Naive thymus-derived CD4-positive, alpha-beta T cell (primary cell): ENCODE measurements at regions not wholly inside any gene's neighbourhood (a gene's known extent, or its start where the extent isn't known, plus 50 kb on each side); places are given as distances from the start of the nearest gene placed in this dataset.
"Not testable (repeated sequence)": the region's sequence is repeated elsewhere in the genome, so short reads cannot be mapped to it uniquely, and the experiment has no call there.

Experiments used
- ATAC-seq: fragments of 150-1000 bp; cut with Tn5 transposase; 2 replicates; pipeline ENCODE4 v1.10.0; 2021; ENCODE audit warnings: mild to moderate bottlenecking, moderate library complexity
- CTCF ChIA-PET: fragments of 350-600 bp; sonication (Branson Sonifier 250); formaldehyde crosslinking; loops from one replicate; lab custom pipeline; 2021; ENCODE audit warnings: antibody characterized with exemption; lab: Charles Lee
- POLR2A ChIA-PET: fragments of 350-600 bp; sonication (Branson Sonifier 250); formaldehyde crosslinking; loops from one replicate; lab custom pipeline; 2021; ENCODE audit warnings: antibody characterized with exemption, inconsistent platforms; lab: Charles Lee
- DNase-seq, 9 donors: peaks; one replicate each; pipeline versions ENCODE4 v3.0.0 to v3.0.0-alpha.2; 2020 to 2022; ENCODE audit warnings: mixed read lengths in 1 of 9
- H3K27ac ChIP-seq: one replicate; pipeline ENCODE4 v1.7.0; 2013; ENCODE audit warnings: mild to moderate bottlenecking, low read depth, low read length, moderate library complexity
- H3K27me3 ChIP-seq, 2 donors: one replicate each; pipeline ENCODE4 v1.7.0; 2013; ENCODE audit warnings: low read length in 2 of 2, mild to moderate bottlenecking in 2 of 2, moderate library complexity in 2 of 2; ENCODE audit not compliant: control insufficient read depth in 2 of 2, insufficient read depth in 2 of 2
- H3K36me3 ChIP-seq, 3 experiments: 1 replicate in 2 of 3; 2 replicates in 1 of 3; pipeline ENCODE4 v1.7.0; 2013; ENCODE audit warnings: low read length in 3 of 3, mild to moderate bottlenecking in 3 of 3, moderate library complexity in 1 of 3; ENCODE audit not compliant: insufficient read depth in 3 of 3, control insufficient read depth in 2 of 3
- H3K4me1 ChIP-seq, 2 donors: one replicate each; pipeline ENCODE4 v1.7.0; 2013; ENCODE audit warnings: low read length in 2 of 2, mild to moderate bottlenecking in 2 of 2, moderate library complexity in 1 of 2; ENCODE audit not compliant: control insufficient read depth in 2 of 2, insufficient read depth in 2 of 2
- H3K4me3 ChIP-seq: 2 replicates; pipeline ENCODE4 v1.7.0; 2013; ENCODE audit warnings: mild to moderate bottlenecking, low read length
- H3K9me3 ChIP-seq, 3 experiments: 1 replicate in 2 of 3; 2 replicates in 1 of 3; pipeline ENCODE4 v1.7.0; 2013; ENCODE audit warnings: low read length in 3 of 3; ENCODE audit not compliant: control insufficient read depth in 2 of 3
- H3K27ac Mint-ChIP-seq, 9 donors: one replicate each; pipeline ENCODE4 v1.8.0; 2020 to 2022; ENCODE audit warnings: mixed read lengths in 9 of 9, mild to moderate bottlenecking in 8 of 9, moderate library complexity in 5 of 9, inconsistent platforms in 2 of 9
- H3K27me3 Mint-ChIP-seq, 5 donors: one replicate each; pipeline ENCODE4 v1.8.0; 2021 to 2022; ENCODE audit warnings: mixed read lengths in 5 of 5, mild to moderate bottlenecking in 1 of 5
- H3K36me3 Mint-ChIP-seq, 5 donors: one replicate each; pipeline ENCODE4 v1.8.0; 2020 to 2022; ENCODE audit warnings: mixed read lengths in 5 of 5, mild to moderate bottlenecking in 3 of 5, inconsistent platforms in 1 of 5
- H3K4me1 Mint-ChIP-seq, 7 donors: one replicate each; pipeline ENCODE4 v1.8.0; 2020 to 2022; ENCODE audit warnings: mixed read lengths in 7 of 7, mild to moderate bottlenecking in 3 of 7, inconsistent platforms in 1 of 7
- H3K4me3 Mint-ChIP-seq, 10 donors: one replicate each; pipeline ENCODE4 v1.8.0; 2020 to 2022; ENCODE audit warnings: mild to moderate bottlenecking in 10 of 10, mixed read lengths in 10 of 10, moderate library complexity in 6 of 10, inconsistent platforms in 2 of 10
- H3K9me3 Mint-ChIP-seq, 11 donors: one replicate each; pipeline ENCODE4 v1.8.0; 2020 to 2022; ENCODE audit warnings: mixed read lengths in 11 of 11, mild to moderate bottlenecking in 4 of 11, inconsistent platforms in 1 of 11, moderate library complexity in 1 of 11
- intact Hi-C, 2 donors: fragments of 100-400 bp; cut with micrococcal nuclease; formaldehyde crosslinking; loops; one replicate each; pipeline ENCODE4 v1.15.1; 2023

DNA sequence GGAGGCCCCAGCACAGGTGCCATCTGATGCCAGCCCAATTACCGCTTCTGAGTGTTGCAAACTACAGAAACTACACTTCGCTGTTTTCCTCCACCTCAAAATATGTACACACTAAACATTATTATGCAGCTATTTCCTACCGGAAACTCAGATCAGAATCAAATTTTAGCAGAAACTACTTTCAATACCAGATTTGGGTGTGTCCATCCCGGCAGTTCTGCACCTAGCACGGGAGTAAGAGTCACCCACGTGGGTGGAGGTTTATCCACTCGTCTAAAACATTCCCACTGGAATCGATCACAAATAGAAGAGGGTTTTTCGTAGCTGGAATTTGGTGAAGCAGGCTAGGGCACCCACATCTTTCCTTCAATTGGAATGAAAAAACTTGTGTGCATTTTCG is 214.4 kb upstream of the PRKCQ start:
- Mint-ChIP-seq H3K27me3 (peaks cover 0 to 24% (median 13%) of the 10 kb centered on the region in 5 donors), H3K4me1 (no peaks in the 10 kb centered on the region), H3K4me3 (no peak overlapping the region), H3K27ac (no peak overlapping the region), H3K36me3 (no peaks in the 10 kb centered on the region), H3K9me3 (no peaks in the 10 kb centered on the region)
- Histone ChIP-seq H3K4me1 (no peaks in the 10 kb centered on the region), H3K9me3 (no peaks in the 10 kb centered on the region), H3K36me3 (no peaks in the 10 kb centered on the region), H3K4me3 (no peak overlapping the region), H3K27ac (no peak overlapping the region), H3K27me3 (no peaks in the 10 kb centered on the region)
- intact Hi-C loops: no loop called here
- ATAC-seq (no peak), DNase-seq (no peak)
- POLR2A ChIA-PET: interaction anchor here (0.6 kb wide), 1 partner anchor 1585 kb away, joined by 3 read pairs; no protein-coding TSS in a partner anchor
- CTCF ChIA-PET: no interaction called here

DNA sequence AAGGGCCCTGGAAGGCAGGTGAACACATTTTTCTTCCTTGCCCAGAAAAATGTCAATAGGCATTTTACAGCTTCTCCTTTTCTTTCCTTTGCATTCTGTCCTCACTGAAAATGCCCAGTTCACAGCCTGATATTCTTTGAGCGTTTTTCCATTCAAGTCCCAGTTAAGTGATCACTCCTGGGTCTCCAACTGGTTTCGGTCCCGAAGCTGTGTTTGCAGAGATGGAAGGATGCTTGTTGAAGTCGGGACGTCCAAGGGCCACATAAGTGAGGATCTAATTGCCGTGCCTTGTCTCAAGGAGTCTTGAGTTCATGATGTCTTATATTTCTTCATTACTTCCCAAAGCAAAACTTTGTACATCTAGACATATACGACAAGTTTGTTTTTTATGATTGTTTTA is 208.7 kb upstream of the PRKCQ start:
- Histone ChIP-seq H3K27ac (no peak overlapping the region), H3K27me3 (no peaks in the 10 kb centered on the region), H3K9me3 (no peaks in the 10 kb centered on the region), H3K4me1 (no peaks in the 10 kb centered on the region), H3K36me3 (no peaks in the 10 kb centered on the region), H3K4me3 (no peak overlapping the region)
- DNase-seq (no peak), ATAC-seq (no peak)
- peaks cover 6 to 24% (median 14%) of the 10 kb centered on the region in 5 donors for H3K27me3 Mint-ChIP-seq
- H3K9me3 Mint-ChIP-seq: no peaks in the 10 kb centered on the region
- no peaks in the 10 kb centered on the region for H3K36me3 Mint-ChIP-seq
- CTCF ChIA-PET: no interaction called here
- intact Hi-C loops: no loop called here
- no peak overlapping the region for H3K4me3 Mint-ChIP-seq
- POLR2A ChIA-PET: no interaction called here
- H3K27ac Mint-ChIP-seq: no peak overlapping the region
- H3K4me1 Mint-ChIP-seq: peaks cover 0 to 1% (median 0%) of the 10 kb centered on the region in 7 donors

DNA sequence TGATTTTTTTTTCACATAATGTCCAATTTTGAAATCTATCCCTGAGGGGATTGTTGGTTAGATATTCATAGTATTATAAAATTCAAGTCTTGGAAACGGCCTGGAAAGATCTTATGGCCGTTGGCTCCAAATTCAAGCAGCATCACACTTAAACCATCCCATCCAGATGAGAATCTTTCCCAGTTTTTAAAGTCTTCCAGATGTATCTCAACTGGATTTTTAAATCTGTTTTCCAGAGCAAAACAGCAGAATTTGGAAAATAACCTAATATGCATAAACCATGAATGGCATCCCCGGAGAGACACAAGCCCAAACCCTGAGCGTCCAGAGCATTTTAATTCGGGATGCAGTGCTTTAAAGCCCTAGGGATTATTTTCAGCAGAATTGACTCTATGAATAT is 208.2 kb upstream of the PRKCQ start:
- Histone ChIP-seq H3K27ac (no peak overlapping the region), H3K27me3 (no peaks in the 10 kb centered on the region), H3K4me1 (no peaks in the 10 kb centered on the region), H3K36me3 (no peaks in the 10 kb centered on the region), H3K9me3 (no peaks in the 10 kb centered on the region), H3K4me3 (no peak overlapping the region)
- peaks cover 11 to 23% (median 17%) of the 10 kb centered on the region in 5 donors for H3K27me3 Mint-ChIP-seq
- H3K4me1 Mint-ChIP-seq: peaks cover 0 to 1% (median 0%) of the 10 kb centered on the region in 7 donors
- ChIA-PET CTCF (no interaction called here), POLR2A (no interaction called here)
- DNase-seq (no peak), ATAC-seq (no peak)
- H3K36me3 Mint-ChIP-seq: no peaks in the 10 kb centered on the region
- no peaks in the 10 kb centered on the region for H3K9me3 Mint-ChIP-seq
- no peak overlapping the region for H3K4me3 Mint-ChIP-seq
- intact Hi-C loops: no loop called here
- no peak overlapping the region for H3K27ac Mint-ChIP-seq

DNA sequence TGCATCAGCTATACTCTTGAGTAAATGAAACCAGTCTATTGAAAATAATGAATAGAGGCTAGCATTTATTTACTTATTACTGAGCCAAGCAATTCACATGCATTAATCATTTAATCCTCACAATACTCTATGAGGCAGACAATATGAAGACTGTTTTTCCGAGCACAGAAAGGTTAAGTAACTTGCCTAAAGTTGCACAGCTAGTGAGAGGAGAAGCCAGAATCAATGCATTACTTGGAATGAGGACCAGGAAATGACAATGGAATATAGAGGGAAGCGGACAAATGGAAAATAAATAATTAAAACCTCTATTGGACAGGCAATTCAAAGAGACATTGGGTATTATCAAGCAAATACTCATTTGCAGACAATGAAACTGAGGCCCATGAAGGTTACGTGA is 207.6 kb upstream of the PRKCQ start:
- CTCF ChIA-PET: no interaction called here
- ATAC-seq: no peak
- Mint-ChIP-seq H3K27me3 (peaks cover 16 to 28% (median 22%) of the 10 kb centered on the region in 5 donors), H3K36me3 (no peaks in the 10 kb centered on the region), H3K4me3 (no peak overlapping the region), H3K4me1 (peaks cover 0 to 1% (median 0%) of the 10 kb centered on the region in 7 donors), H3K9me3 (peaks cover 0 to 1% (median 0%) of the 10 kb centered on the region in 11 donors), H3K27ac (no peak overlapping the region)
- intact Hi-C loops: no loop called here
- H3K27me3 ChIP-seq: no peaks in the 10 kb centered on the region
- H3K27ac ChIP-seq: no peak overlapping the region
- no peak overlapping the region for H3K4me3 ChIP-seq
- no peaks in the 10 kb centered on the region for H3K4me1 ChIP-seq
- no peaks in the 10 kb centered on the region for H3K36me3 ChIP-seq
- H3K9me3 ChIP-seq: no peaks in the 10 kb centered on the region
- POLR2A ChIA-PET: no interaction called here
- no peak for DNase-seq

DNA sequence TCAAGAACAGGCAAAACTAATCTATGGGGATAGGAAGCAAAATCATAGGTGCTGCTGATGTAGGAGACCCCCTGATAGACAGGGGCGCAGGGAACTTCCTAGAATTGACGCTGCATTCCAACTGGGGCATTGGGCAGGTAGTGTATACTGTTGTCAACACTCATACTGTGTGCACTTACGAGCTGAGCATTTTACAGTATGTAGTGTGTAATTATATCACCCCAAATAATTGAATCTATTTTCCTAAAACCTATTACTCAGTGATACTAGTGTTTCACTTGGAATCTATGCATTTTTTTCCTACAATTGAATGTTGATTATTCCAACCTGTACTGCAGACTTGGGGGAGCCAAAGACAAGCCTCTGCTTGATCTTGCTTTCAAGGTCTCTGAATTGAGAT is 207.0 kb upstream of the PRKCQ start:
- Mint-ChIP-seq H3K4me3 (no peak overlapping the region), H3K36me3 (no peaks in the 10 kb centered on the region), H3K27me3 (peaks cover 18 to 29% (median 23%) of the 10 kb centered on the region in 5 donors), H3K9me3 (peaks cover 0 to 1% (median 0%) of the 10 kb centered on the region in 11 donors), H3K27ac (no peak overlapping the region), H3K4me1 (peaks cover 0 to 1% (median 0%) of the 10 kb centered on the region in 7 donors)
- H3K4me3 ChIP-seq: no peak overlapping the region
- H3K9me3 ChIP-seq: no peaks in the 10 kb centered on the region
- ChIA-PET CTCF (no interaction called here), POLR2A (no interaction called here)
- DNase-seq: no peak
- no peaks in the 10 kb centered on the region for H3K4me1 ChIP-seq
- intact Hi-C loops: no loop called here
- H3K27ac ChIP-seq: no peak overlapping the region
- no peak for ATAC-seq
- no peaks in the 10 kb centered on the region for H3K36me3 ChIP-seq
- no peaks in the 10 kb centered on the region for H3K27me3 ChIP-seq

DNA sequence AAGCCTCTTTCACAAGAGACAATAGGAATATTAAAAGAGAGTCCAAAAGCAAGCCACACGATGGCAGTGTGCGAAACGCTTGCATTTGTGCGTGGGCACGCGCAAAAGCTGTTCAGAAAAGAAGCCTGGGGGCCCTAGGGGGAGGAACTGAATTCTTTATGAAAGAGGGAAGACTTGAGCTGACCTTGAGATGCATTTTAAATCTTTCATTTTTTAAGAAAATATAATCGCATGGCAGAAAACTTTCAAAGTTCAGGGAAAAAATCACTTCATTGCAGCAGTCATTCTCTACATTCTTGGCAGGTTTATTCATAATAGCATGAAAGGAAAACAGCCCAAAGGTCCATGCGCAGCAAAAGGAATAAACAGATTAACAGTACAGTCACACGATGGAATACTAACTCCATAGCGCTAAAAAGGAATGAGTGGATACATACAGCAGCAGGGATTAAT is 206.5 kb upstream of the PRKCQ start:
- Histone ChIP-seq H3K4me1 (no peaks in the 10 kb centered on the region), H3K4me3 (no peak overlapping the region), H3K36me3 (no peaks in the 10 kb centered on the region), H3K27me3 (no peaks in the 10 kb centered on the region), H3K27ac (no peak overlapping the region), H3K9me3 (no peaks in the 10 kb centered on the region)
- Mint-ChIP-seq H3K9me3 (peaks cover 0 to 1% (median 0%) of the 10 kb centered on the region in 11 donors), H3K27me3 (peaks cover 18 to 30% (median 25%) of the 10 kb centered on the region in 5 donors), H3K4me1 (peaks cover 0 to 1% (median 0%) of the 10 kb centered on the region in 7 donors), H3K27ac (no peak overlapping the region), H3K36me3 (no peaks in the 10 kb centered on the region), H3K4me3 (no peak overlapping the region)
- DNase-seq: no peak
- intact Hi-C loops: no loop called here
- ATAC-seq: no peak
- POLR2A ChIA-PET: no interaction called here
- CTCF ChIA-PET: no interaction called here

DNA sequence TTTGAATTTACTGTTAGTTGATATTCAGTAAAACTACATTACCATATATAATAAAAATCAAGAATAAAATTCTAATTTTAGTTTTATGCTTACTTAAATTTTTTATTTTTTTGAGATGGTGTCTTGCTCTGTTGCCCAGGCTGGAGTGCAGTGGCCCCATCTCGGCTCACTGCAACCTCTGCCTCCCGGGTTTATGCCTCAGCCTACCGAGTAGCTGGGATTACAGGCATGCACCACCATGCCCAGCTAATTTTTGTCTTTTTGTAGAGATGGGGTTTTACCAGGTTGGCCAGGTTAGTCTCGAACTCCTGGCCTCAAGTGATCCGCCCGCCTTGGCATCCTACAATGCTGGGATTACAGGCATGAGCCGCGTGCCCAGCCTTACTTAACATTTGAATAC is 204.4 kb upstream of the PRKCQ start:
- intact Hi-C loops, H3K4me3 ChIP-seq, H3K4me1 Mint-ChIP-seq, H3K4me1 ChIP-seq, H3K9me3 ChIP-seq, H3K36me3 Mint-ChIP-seq, DNase-seq, H3K4me3 Mint-ChIP-seq, H3K27me3 ChIP-seq, H3K36me3 ChIP-seq, ATAC-seq, H3K9me3 Mint-ChIP-seq, H3K27ac ChIP-seq, POLR2A ChIA-PET, H3K27ac Mint-ChIP-seq: not testable (repeated sequence)
- CTCF ChIA-PET: interaction anchor here (0.8 kb wide), 1 partner anchor 779 kb away, joined by 6 read pairs; no protein-coding TSS in a partner anchor
- H3K27me3 Mint-ChIP-seq: peaks cover 23 to 40% (median 29%) of the 10 kb centered on the region in 5 donors
